BE2C (cell line): ENCODE measurements at regions not wholly inside any gene's neighbourhood (a gene's known extent, or its start where the extent isn't known, plus 50 kb on each side); places are given as distances from the start of the nearest gene placed in this dataset.

ENCODE experiments used
- DNase-seq: peaks from one replicate; pipeline ENCODE4 v3.0.0-alpha.2; 2020
- H3K27me3 ChIP-seq: fragments of 250-450 bp; sonication (Bioruptor Pico); 2 replicates; pipeline ENCODE4 v1.5.1; 2020; ENCODE audit warnings: mild to moderate bottlenecking
- H3K36me3 ChIP-seq: fragments of 250-450 bp; sonication (Bioruptor Pico); 2 replicates; pipeline ENCODE4 v1.5.1; 2020; ENCODE audit warnings: mild to moderate bottlenecking
- H3K4me1 ChIP-seq: fragments of 250-450 bp; sonication (Bioruptor Pico); 2 replicates; pipeline ENCODE4 v1.5.1; 2020
- H3K4me3 ChIP-seq: 2 replicates; pipeline ENCODE4 v1.5.1; 2011; ENCODE audit warnings: low read depth, low read length
- H3K9me3 ChIP-seq: fragments of 250-450 bp; sonication (Bioruptor Pico); 2 replicates; pipeline ENCODE4 v1.5.1; 2020
- TF ChIP-seq, protein P1 (sequence below): IDR thresholded peaks from 2 replicates; pipeline ENCODE4 v1.5.1; 2012; ENCODE audit warnings: mild to moderate bottlenecking, low read depth, low read length

DNA sequence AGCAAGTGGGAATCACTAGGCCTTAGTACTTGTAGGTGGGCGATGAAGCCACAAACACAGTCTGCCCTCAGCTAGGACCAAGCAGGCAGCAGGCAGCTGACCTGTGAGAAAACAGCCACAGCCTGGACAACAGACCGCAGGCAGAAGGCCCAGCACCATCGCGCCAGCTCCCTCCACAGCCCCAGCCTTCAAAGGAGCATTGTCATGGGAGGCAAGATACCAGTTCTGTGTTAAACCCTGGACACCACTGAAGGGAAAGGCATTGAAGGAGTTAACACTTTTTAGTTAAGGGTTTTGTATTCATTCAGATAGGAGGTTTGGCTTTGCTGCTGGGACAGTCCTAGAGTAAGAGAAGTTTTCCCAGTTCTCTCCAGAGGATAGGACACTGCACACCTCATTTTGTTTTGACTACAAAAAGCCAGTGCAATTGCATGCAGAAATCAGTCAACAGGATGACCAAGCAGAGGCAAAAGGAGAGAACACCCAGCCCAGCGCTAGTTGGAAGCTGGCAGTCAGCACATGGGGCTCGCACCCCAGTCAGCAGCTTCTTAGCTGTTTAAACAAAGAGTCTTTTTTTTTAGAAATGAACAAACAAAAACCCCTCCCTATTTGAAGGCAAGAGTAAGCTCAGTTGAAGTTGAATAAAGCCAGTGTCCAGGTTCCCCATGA is 286.1 kb upstream of the TPM1 start:
- no peak for DNase-seq
- peaks cover 21% of the 10 kb centered on the region for H3K4me1 ChIP-seq
- no peaks in the 10 kb centered on the region for H3K9me3 ChIP-seq
- TF ChIP-seq, protein P1, sequence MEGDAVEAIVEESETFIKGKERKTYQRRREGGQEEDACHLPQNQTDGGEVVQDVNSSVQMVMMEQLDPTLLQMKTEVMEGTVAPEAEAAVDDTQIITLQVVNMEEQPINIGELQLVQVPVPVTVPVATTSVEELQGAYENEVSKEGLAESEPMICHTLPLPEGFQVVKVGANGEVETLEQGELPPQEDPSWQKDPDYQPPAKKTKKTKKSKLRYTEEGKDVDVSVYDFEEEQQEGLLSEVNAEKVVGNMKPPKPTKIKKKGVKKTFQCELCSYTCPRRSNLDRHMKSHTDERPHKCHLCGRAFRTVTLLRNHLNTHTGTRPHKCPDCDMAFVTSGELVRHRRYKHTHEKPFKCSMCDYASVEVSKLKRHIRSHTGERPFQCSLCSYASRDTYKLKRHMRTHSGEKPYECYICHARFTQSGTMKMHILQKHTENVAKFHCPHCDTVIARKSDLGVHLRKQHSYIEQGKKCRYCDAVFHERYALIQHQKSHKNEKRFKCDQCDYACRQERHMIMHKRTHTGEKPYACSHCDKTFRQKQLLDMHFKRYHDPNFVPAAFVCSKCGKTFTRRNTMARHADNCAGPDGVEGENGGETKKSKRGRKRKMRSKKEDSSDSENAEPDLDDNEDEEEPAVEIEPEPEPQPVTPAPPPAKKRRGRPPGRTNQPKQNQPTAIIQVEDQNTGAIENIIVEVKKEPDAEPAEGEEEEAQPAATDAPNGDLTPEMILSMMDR = no peak
- no peak overlapping the region for H3K4me3 ChIP-seq
- no peaks in the 10 kb centered on the region for H3K36me3 ChIP-seq
- no peaks in the 10 kb centered on the region for H3K27me3 ChIP-seq

DNA sequence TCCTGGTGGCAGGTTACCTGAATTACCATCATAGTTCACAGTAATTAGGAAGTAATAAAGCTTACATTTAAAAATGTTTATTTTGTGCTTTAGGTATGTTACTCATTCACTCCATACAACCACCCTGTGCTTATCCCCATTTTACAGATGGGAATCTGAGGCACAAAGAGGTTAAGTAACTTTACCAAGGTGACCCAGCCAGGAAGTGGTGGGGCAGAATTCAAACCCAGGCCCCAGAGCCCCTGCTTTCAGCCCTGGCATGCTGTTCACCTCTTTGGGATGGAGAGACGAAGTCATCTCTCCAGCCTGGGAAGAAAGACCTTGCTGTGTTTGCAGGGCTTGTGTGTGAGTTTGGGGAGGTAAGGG is 285.6 kb upstream of the TPM1 start:
- H3K36me3 ChIP-seq = no peaks in the 10 kb centered on the region
- DNase-seq = no peak
- peaks cover 21% of the 10 kb centered on the region for H3K4me1 ChIP-seq
- no peaks in the 10 kb centered on the region for H3K27me3 ChIP-seq
- no peak overlapping the region for H3K4me3 ChIP-seq
- TF ChIP-seq, protein P1 = no peak
- H3K9me3 ChIP-seq = no peaks in the 10 kb centered on the region

DNA sequence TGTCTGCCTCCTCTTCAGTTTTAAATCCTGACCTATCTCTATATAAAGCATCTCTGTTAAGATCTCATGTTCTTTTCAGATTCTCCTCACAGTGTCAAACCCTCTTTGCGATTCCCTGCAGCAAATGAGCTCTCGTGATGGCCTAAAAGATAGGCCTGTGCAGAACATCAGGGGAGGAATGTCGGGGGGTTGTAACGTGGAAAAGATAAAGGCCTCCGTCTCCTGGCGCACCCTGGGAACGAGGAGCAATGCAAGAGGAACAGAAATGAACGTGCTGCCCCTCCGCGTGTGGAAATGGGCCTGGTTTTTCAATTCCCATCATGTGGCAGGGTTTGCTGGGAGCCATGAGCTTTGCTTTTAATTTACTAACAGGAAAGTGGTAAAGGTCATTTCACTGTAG is 285.0 kb upstream of the TPM1 start:
- no peak for DNase-seq
- H3K27me3 ChIP-seq = no peaks in the 10 kb centered on the region
- TF ChIP-seq, protein P1 = no peak
- no peaks in the 10 kb centered on the region for H3K36me3 ChIP-seq
- no peaks in the 10 kb centered on the region for H3K9me3 ChIP-seq
- peaks cover 21% of the 10 kb centered on the region for H3K4me1 ChIP-seq
- H3K4me3 ChIP-seq = no peak overlapping the region

DNA sequence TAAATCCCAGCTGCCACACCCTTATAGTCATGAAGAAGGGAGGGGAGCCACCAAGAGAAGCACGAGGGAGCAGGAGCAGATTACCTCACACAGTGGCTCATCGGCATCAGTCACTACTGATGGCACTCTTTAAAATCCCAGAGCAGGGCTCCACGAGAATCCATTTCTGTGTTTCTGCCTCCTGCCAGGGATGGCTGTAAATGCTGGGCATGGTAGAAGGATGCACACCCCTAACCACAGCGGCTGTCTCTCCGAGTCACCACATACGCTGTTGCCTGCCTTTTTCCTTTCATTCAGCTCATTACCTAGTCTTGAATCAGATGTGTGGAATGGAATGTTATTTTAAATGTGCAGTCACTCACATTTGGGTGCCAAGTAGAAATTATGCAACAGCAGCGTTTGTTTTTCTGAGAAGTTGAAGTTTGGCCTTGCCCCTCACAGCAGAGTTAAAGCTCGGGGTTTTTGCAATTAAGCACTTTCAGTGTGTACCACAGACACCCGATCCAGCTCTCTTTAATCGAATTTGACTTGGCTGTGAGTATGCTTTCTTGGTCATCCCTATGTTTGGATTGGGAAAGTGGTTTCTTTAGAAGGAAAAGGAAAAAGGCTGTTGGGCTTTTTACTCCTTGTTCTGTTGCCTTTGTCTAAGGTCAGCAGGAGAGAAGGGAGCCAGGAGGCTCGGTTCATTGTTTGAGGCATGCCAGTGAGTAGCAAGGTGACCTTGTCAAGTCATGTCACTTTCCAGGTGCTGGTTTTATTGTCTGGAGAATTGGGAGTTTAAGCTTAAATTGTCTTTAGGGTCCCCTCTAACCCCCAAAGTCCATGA is 284.2 kb upstream of the TPM1 start:
- TF ChIP-seq, protein P1 = no peak
- Histone ChIP-seq H3K27me3 (no peaks in the 10 kb centered on the region), H3K9me3 (no peaks in the 10 kb centered on the region), H3K4me1 (peaks cover 21% of the 10 kb centered on the region), H3K4me3 (no peak overlapping the region), H3K36me3 (no peaks in the 10 kb centered on the region; the same call in 1 of the 2 replicates)
- DNase-seq = no peak

DNA sequence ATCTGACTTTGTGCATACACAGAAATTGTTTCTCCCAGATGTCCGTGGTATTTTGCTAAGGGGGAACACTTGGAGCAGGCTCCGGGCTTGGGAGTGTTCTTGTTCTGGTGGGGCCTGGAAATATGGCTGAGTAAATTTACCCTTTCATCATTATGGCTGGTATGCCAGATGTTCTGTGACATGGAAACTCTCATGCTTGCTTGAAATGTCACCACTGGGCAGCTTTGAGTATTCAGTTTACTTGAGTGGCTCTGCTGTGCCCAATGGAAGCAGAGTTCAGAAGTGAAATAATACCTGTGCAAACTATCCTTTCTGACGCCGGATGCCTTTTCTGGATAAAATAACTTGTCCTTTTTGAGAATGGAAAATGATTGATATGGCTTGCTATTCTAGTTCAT is 283.6 kb upstream of the TPM1 start:
- Histone ChIP-seq H3K36me3 (no peaks in the 10 kb centered on the region; the same call in 1 of the 2 replicates), H3K9me3 (no peaks in the 10 kb centered on the region), H3K27me3 (no peaks in the 10 kb centered on the region), H3K4me3 (no peak overlapping the region), H3K4me1 (peaks cover 21% of the 10 kb centered on the region)
- TF ChIP-seq, protein P1 = no peak
- DNase-seq = no peak

DNA sequence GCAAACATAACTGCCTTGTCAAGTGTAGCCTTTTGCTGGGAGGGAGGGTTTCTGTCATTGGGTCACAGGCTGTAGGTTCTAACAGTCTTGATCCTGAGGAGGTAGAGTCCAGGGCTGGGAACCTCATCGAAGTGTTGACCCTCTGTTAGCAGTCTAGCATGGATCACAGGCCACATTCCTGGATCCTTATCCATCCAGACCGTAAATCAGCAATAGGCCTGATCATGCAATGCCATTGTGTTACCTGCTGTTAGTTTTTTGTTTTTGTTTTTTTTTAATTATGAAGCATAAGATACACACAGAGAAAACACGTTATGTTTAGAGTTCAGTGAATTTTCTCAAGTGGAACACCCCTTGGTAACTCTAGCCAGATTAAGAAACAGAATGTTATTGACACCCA is 282.0 kb upstream of the TPM1 start:
- Histone ChIP-seq H3K4me1 (peaks cover 31% of the 10 kb centered on the region), H3K36me3 (no peaks in the 10 kb centered on the region; the same call in 1 of the 2 replicates)
- TF ChIP-seq, protein P1 = no peak

More for the DNA sequence above, 282.0 kb upstream of the TPM1 start:
- H3K27me3 ChIP-seq = no peaks in the 10 kb centered on the region
- H3K9me3 ChIP-seq = no peaks in the 10 kb centered on the region
- DNase-seq = no peak
- H3K4me3 ChIP-seq = no peak overlapping the region
